Muscle layer of colon (tissue), 2 donors: ENCODE measurements at regions not wholly inside any gene's neighbourhood (a gene's known extent, or its start where the extent isn't known, plus 50 kb on each side); places are given as distances from the start of the nearest gene placed in this dataset.

Experiments
- H3K27ac ChIP-seq: one replicate; pipeline ENCODE4 v1.7.0; 2013; ENCODE audit warnings: low read depth, mild to moderate bottlenecking, low read length, moderate library complexity
- H3K27me3 ChIP-seq, 2 donors: one replicate each; pipeline ENCODE4 v1.7.0; 2013; ENCODE audit warnings: low read length in 2 of 2, mild to moderate bottlenecking in 2 of 2; ENCODE audit not compliant: insufficient read depth in 2 of 2, control insufficient read depth in 1 of 2
- H3K36me3 ChIP-seq: one replicate; pipeline ENCODE4 v1.7.0; 2013; ENCODE audit warnings: mild to moderate bottlenecking, low read length; ENCODE audit not compliant: insufficient read depth
- H3K4me1 ChIP-seq: one replicate; pipeline ENCODE4 v1.7.0; 2013; ENCODE audit warnings: mild to moderate bottlenecking, low read length; ENCODE audit not compliant: insufficient read depth
- H3K4me3 ChIP-seq, 2 donors: one replicate each; pipeline ENCODE4 v1.7.0; 2013; ENCODE audit warnings: low read length in 2 of 2, low read depth in 1 of 2, mild to moderate bottlenecking in 1 of 2, moderate library complexity in 1 of 2
- H3K9ac ChIP-seq: one replicate; pipeline ENCODE4 v1.7.0; 2013; ENCODE audit warnings: low read length
- H3K9me3 ChIP-seq: one replicate; pipeline ENCODE4 v1.7.0; 2013; ENCODE audit warnings: mild to moderate bottlenecking, low read length
- donor health status: abdominal sarcoma.
- donor health status: Adenocarcinoma of cecum.

DNA sequence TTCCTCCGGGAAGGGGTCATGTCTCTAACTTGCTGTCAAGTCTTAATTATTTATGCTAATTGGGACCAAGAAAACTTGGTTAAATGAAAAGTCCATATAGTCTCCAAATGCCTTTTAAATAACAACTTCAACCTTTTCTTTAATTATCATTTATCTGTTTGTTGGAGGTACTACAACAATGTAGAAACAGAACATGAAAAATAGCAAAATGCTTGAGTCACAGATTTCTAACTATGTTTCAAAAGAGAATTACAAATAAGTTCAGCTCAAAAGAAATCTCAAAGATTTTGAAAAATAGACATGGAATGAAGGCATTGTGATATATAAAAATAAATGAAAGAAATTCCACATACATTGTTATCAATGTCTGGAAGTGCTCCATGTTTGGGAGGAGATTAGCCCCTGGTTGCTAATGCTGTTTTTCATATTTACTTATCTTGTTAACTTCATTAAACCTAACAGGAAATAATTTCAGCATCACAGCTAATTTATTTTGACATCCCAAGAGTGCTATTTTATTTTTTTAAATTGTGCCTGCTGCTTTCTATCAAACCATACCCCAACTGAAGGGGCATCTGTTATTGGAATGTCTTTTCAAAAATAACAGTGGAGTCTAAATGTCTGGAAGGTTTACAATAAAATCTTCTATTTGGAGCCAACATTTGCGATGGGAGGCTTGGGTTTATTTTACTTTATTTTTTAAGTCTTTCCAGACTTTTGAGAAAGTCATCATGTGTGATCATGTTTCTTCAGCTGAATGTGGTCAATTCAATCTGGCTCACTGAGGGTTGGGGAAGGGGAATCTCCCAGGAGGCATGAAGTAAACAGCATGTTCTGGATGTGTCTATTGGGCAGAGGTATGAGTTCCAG is 53.1 kb upstream of the ANKRD55 start:
- no peak overlapping the region for H3K27ac ChIP-seq
- no peaks in the 10 kb centered on the region for H3K9me3 ChIP-seq
- no peaks in the 10 kb centered on the region for H3K36me3 ChIP-seq
- no peak overlapping the region for H3K9ac ChIP-seq
- no peak overlapping the region for H3K4me3 ChIP-seq
- H3K27me3 ChIP-seq, result no peaks in the 10 kb centered on the region
- no peaks in the 10 kb centered on the region for H3K4me1 ChIP-seq

DNA sequence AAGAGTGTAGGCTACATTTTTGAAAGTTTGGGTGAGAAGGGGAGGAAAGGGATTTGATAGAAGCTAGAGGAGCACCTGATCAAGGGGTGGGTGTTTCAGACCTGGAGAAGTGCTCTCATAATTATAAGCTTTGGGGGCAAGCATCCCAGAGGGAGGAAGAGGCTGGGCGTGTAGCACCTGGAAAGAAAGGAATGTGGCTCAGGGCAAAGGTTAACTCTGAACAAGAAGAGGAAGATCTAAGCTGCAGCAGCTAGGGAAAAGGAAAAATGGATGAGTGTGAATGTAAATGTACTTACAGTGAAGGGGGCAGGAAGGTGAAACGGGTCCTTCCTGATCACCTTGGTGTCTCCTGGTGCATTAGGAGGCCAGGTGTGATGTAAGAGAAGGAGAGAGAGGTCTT is 49.8 kb upstream of the ANKRD55 start:
- Histone ChIP-seq H3K9me3 (no peaks in the 10 kb centered on the region), H3K27ac (no peak overlapping the region), H3K4me3 (no peak overlapping the region), H3K36me3 (no peaks in the 10 kb centered on the region), H3K4me1 (peaks cover 21% of the 10 kb centered on the region), H3K27me3 (no peaks in the 10 kb centered on the region), H3K9ac (no peak overlapping the region)
